ENCODE measurements at regions not wholly inside any gene's neighbourhood (a gene's known extent, or its start where the extent isn't known, plus 50 kb on each side); places are given as distances from the start of the nearest gene placed in this dataset.

DNA sequence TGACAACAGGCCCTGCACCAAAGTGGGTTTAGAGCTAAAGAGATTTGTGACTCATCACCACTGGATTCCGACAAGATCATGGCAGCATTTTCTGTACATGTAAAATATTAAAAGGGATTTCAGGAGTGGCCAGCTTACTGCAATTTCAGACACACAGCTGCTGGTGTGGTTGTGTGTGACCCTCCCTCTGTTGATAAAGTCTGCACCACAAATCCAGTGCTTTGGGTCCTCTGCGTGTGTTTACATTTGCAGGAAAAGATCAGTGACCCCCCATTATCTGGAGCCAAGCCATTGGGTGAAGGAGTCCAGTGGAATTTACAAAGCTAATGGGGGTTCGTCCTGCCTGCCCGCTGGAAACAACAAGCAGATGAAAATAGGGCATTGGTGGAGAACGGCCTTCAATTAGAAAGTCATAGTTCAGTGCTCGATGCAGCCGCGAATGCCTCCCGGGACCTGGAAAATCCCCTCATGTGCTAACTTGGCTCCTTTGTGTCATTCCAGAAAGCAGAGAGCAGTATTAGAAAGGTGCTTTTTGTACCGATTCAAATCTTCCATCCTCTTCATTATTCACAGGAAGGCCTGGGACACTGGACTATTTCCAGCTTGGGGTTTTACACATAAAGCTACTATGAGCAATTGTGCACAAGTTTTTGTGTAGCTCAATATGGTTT, 188.5 kb upstream of the TMEM132C start:
- H2BK5ac ChIP-seq (ENCODE audit: low read depth, low read length), result no peak overlapping the region

More for the DNA sequence above, 188.5 kb upstream of the TMEM132C start:
- Histone ChIP-seq H3K9ac (replicated peaks in 1 of 4; ENCODE audit: extremely low read depth in 1 of 4, low read depth in 3 of 4, low read length in 3 of 4) (no peak overlapping the region), H3K27me3 (replicated peaks in 1 of 4; ENCODE audit: control insufficient read depth in 3 of 4, extremely low read depth in 1 of 4, insufficient read depth in 3 of 4, low read length in 3 of 4) (no peaks in the 10 kb centered on the region; a peak in 1 of 7 replicates), H3K4me3 (ENCODE audit: extremely low read depth in 1 of 4, insufficient read depth in 2 of 4, low read depth in 3 of 4, low read length in 4 of 4) (peak overlapping the region in 1 of 4 experiments; percentile 21; a peak in 1 of 8 replicates), H3K4me1 (replicated peaks in 1 of 4; ENCODE audit: control insufficient read depth in 3 of 4, insufficient read depth in 4 of 4, low read length in 3 of 4) (peaks cover 0 to 5% (median 2%) of the 10 kb centered on the region in 4 experiments; a peak in 4 of 7 replicates), H3K23ac (ENCODE audit: insufficient read length) (no peak overlapping the region), H2BK120ac (replicated peaks; ENCODE audit: low read depth, low read length) (no peak overlapping the region), H3K14ac (ENCODE audit: insufficient read length) (no peak overlapping the region), H4K8ac (ENCODE audit: extremely low read depth, insufficient read depth, low read length) (no peak overlapping the region), H3K79me2 (ENCODE audit: control insufficient read depth in 1 of 2, insufficient read depth in 2 of 2, low read length in 2 of 2) (no peaks in the 10 kb centered on the region), H2BK15ac (ENCODE audit: low read length) (no peak overlapping the region), H2AK5ac (ENCODE audit: low read depth, low read length) (no peak overlapping the region), H3K27ac (ENCODE audit: low read depth, low read length) (no peak overlapping the region; the same call in 1 of the 2 replicates), H3K4me2 (ENCODE audit: insufficient read depth in 1 of 2, low read depth in 2 of 2, low read length in 2 of 2) (peak overlapping the region in 1 of 2 experiments; percentile 28; a peak in 1 of 4 replicates), H3K4ac (replicated peaks; ENCODE audit: insufficient read length, low read depth, low read length) (no peak overlapping the region), H4K20me1 (replicated peaks in 1 of 2; ENCODE audit: control insufficient read depth in 1 of 2, insufficient read depth in 2 of 2, low read length in 2 of 2) (no peaks in the 10 kb centered on the region), H4K91ac (replicated peaks; ENCODE audit: insufficient read length, low read length) (no peak overlapping the region), H3K18ac (ENCODE audit: extremely low read depth, low read length) (no peak overlapping the region), H2AFZ (ENCODE audit: low read length) (peak overlapping the region; percentile 76), H3K36me3 (ENCODE audit: control insufficient read depth in 2 of 4, insufficient read depth in 4 of 4, low read length in 3 of 4) (no peaks in the 10 kb centered on the region), H4K5ac (ENCODE audit: insufficient read length, low read depth, low read length) (no peak overlapping the region), H2BK20ac (ENCODE audit: low read length) (no peak overlapping the region), H2BK12ac (ENCODE audit: low read depth, low read length) (no peak overlapping the region), H3K56ac (replicated peaks; ENCODE audit: insufficient read length, low read depth, low read length) (no peak overlapping the region), H3K23me2 (ENCODE audit: low read depth, low read length) (no peaks in the 10 kb centered on the region; the same call in 1 of the 2 replicates), H3K9me3 (ENCODE audit: insufficient read depth in 2 of 2, low read depth in 1 of 2, low read length in 1 of 2) (peaks cover 0 to 7% of the 10 kb centered on the region in 2 experiments; a peak in 1 of 4 replicates), H3K79me1 (ENCODE audit: low read depth, low read length) (no peaks in the 10 kb centered on the region)
- peak in 1 of 2 experiments; percentile 9 for DNase-seq (ENCODE audit: low read depth in 1 of 2, low spot score in 2 of 2)
- TF ChIP-seq MAX (IDR thresholded peaks at IDR 0.05), result peak; percentile 57
- peak; percentile 33 for TF ChIP-seq ASH2L (IDR thresholded peaks at IDR 0.05; ENCODE audit: low read length)
- no peak for TF ChIP-seq SIN3A (conservative IDR thresholded peaks at IDR 0.05 in 1 of 2, IDR thresholded peaks at IDR 0.05 in 1 of 2; ENCODE audit: low read depth in 1 of 2, low read length in 2 of 2)
- FAIRE-seq, result no peak
- POLR2A ChIA-PET (ENCODE audit: partially characterized antibody), result no interaction called here
- 66% methylated on average over 10 of the region's 10 CpGs; no CpG with 5 or more reads in 1 of the 2 experiments for WGBS, 2 experiments (ENCODE audit: extremely low coverage in 1 of 2, insufficient coverage in 1 of 2, insufficient read length in 1 of 2, insufficient replicate concordance in 2 of 2, low coverage in 1 of 2, low lambda C conversion rate in 2 of 2, missing lambda C conversion rate in 1 of 2)
- CTCF ChIA-PET (ENCODE audit: partially characterized antibody), result interaction anchor here (1.1 to 1.2 kb wide), 2 partner anchors 9 to 12 kb away, joined by 3 read pairs; no protein-coding TSS in a partner anchor
